Activated CD4-positive, alpha-beta T cell treated with anti-CD3 and anti-CD28 coated beads for 36 hours (primary cell): ENCODE measurements at regions not wholly inside any gene's neighbourhood (a gene's known extent, or its start where the extent isn't known, plus 50 kb on each side); places are given as distances from the start of the nearest gene placed in this dataset.

ENCODE experiments used
- ATAC-seq: fragments of 200-7000 bp; cut with Tn5 transposase; one replicate; pipeline ENCODE4 v1.10.0; 2021; ENCODE audit warnings: mild to moderate bottlenecking, moderate library complexity
- CTCF ChIA-PET: fragments of 350-600 bp; sonication (Branson Sonifier 250); formaldehyde crosslinking; loops from one replicate; lab custom pipeline; 2021; ENCODE audit warnings: antibody characterized with exemption; lab: Charles Lee
- POLR2A ChIA-PET: fragments of 350-600 bp; sonication (Branson Sonifier 250); formaldehyde crosslinking; loops from one replicate; lab custom pipeline; 2021; ENCODE audit warnings: antibody characterized with exemption, inconsistent platforms; lab: Charles Lee
- DNase-seq: peaks from one replicate; pipeline ENCODE4 v3.0.0-alpha.2; 2020
- H3K27ac Mint-ChIP-seq: one replicate; pipeline ENCODE4 v1.8.0; 2021; ENCODE audit warnings: mixed read lengths
- H3K27me3 Mint-ChIP-seq: one replicate; pipeline ENCODE4 v1.8.0; 2021; ENCODE audit warnings: mixed read lengths
- H3K36me3 Mint-ChIP-seq: one replicate; pipeline ENCODE4 v1.8.0; 2021; ENCODE audit warnings: low read depth, mixed read lengths
- H3K4me1 Mint-ChIP-seq: one replicate; pipeline ENCODE4 v1.8.0; 2021; ENCODE audit warnings: mixed read lengths
- H3K4me3 Mint-ChIP-seq: one replicate; pipeline ENCODE4 v1.8.0; 2021; ENCODE audit warnings: mild to moderate bottlenecking, moderate library complexity, mixed read lengths
- H3K9me3 Mint-ChIP-seq: one replicate; pipeline ENCODE4 v1.8.0; 2021; ENCODE audit warnings: low read depth, mixed read lengths
- intact Hi-C, 2 experiments: fragments of 100-400 bp; cut with DNase I in 1 of 2; cut with micrococcal nuclease in 1 of 2; formaldehyde crosslinking; loops; one replicate each; pipeline versions ENCODE4 v1.14.2 to v1.15.1; 2022 to 2024; cut with DNase I, micrococcal nuclease

- POLR2A ChIA-PET, result no interaction called here
- H3K4me1 Mint-ChIP-seq, result no peaks in the 10 kb centered on the region
- no peak for ATAC-seq
- H3K36me3 Mint-ChIP-seq, result no peaks in the 10 kb centered on the region
- CTCF ChIA-PET, result interaction anchor here (0.6 kb wide), 1 partner anchor 10 kb away, joined by 4 read pairs; no protein-coding TSS in a partner anchor
- H3K27ac Mint-ChIP-seq, result no peak overlapping the region
- no peak overlapping the region for H3K4me3 Mint-ChIP-seq
- DNase-seq, result no peak
- H3K9me3 Mint-ChIP-seq, result no peaks in the 10 kb centered on the region
- peaks cover 2% of the 10 kb centered on the region for H3K27me3 Mint-ChIP-seq
- intact Hi-C loops, result no loop called here
These were observed 80.1 kb upstream of the MLIP start for GRCh38 chr6:54031169-54031568.

- H3K4me3 Mint-ChIP-seq, result no peak overlapping the region
- H3K4me1 Mint-ChIP-seq, result no peaks in the 10 kb centered on the region
- H3K36me3 Mint-ChIP-seq, result no peaks in the 10 kb centered on the region
- DNase-seq (no peak), ATAC-seq (no peak)
- H3K9me3 Mint-ChIP-seq, result peaks cover 2% of the 10 kb centered on the region
- ChIA-PET CTCF (no interaction called here), POLR2A (no interaction called here)
- intact Hi-C loops, result no loop called here
- no peak overlapping the region for H3K27ac Mint-ChIP-seq
- H3K27me3 Mint-ChIP-seq, result peaks cover 10% of the 10 kb centered on the region
These were observed 73.9 kb upstream of the MLIP start for GRCh38 chr6:54037277-54037779.

- intact Hi-C loops, result no loop called here
- CTCF ChIA-PET, result interaction anchor here (1.4 kb wide), 1 partner anchor 9 kb away, joined by 4 read pairs; no protein-coding TSS in a partner anchor
- H3K27ac Mint-ChIP-seq, result no peak overlapping the region
- H3K36me3 Mint-ChIP-seq, result no peaks in the 10 kb centered on the region
- no peak overlapping the region for H3K4me3 Mint-ChIP-seq
- peaks cover 2% of the 10 kb centered on the region for H3K9me3 Mint-ChIP-seq
- DNase-seq, result no peak
- no peak for ATAC-seq
- no peaks in the 10 kb centered on the region for H3K4me1 Mint-ChIP-seq
- H3K27me3 Mint-ChIP-seq, result peaks cover 21% of the 10 kb centered on the region
- POLR2A ChIA-PET, result no interaction called here
These were observed 70.7 kb upstream of the MLIP start for GRCh38 chr6:54040545-54040944.

- Mint-ChIP-seq H3K27ac (no peak overlapping the region), H3K27me3 (peaks cover 22% of the 10 kb centered on the region), H3K4me3 (no peak overlapping the region), H3K4me1 (no peaks in the 10 kb centered on the region), H3K9me3 (peaks cover 2% of the 10 kb centered on the region), H3K36me3 (no peaks in the 10 kb centered on the region)
- no peak for ATAC-seq
- POLR2A ChIA-PET, result no interaction called here
- intact Hi-C loops, result no loop called here
- CTCF ChIA-PET, result interaction anchor here (1.4 kb wide), 1 partner anchor 10 kb away, joined by 4 read pairs; no protein-coding TSS in a partner anchor
- DNase-seq, result no peak
These were observed 70.0 kb upstream of the MLIP start for GRCh38 chr6:54041239-54041638.

- Mint-ChIP-seq H3K9me3 (peaks cover 2% of the 10 kb centered on the region), H3K36me3 (no peaks in the 10 kb centered on the region), H3K4me1 (no peaks in the 10 kb centered on the region), H3K27ac (no peak overlapping the region), H3K4me3 (no peak overlapping the region), H3K27me3 (peaks cover 18% of the 10 kb centered on the region)
- DNase-seq, result no peak
- ChIA-PET CTCF (interaction anchor here (1.2 kb wide), 1 partner anchor 8 kb away, joined by 3 read pairs; no protein-coding TSS in a partner anchor), POLR2A (no interaction called here)
- ATAC-seq, result no peak
- intact Hi-C loops, result no loop called here
These were observed 67.9 kb upstream of the MLIP start for GRCh38 chr6:54043360-54043759.

GRCh38 chr6:54044059-54044458, 67.2 kb upstream of the MLIP start:
- Mint-ChIP-seq H3K36me3 (no peaks in the 10 kb centered on the region), H3K4me3 (no peak overlapping the region), H3K27me3 (peaks cover 18% of the 10 kb centered on the region), H3K27ac (no peak overlapping the region), H3K4me1 (no peaks in the 10 kb centered on the region), H3K9me3 (peaks cover 2% of the 10 kb centered on the region)
- no peak for DNase-seq
- ChIA-PET POLR2A (no interaction called here), CTCF (interaction anchor here (0.8 kb wide), 1 partner anchor 9 kb away, joined by 3 read pairs; no protein-coding TSS in a partner anchor)
- no peak for ATAC-seq
- intact Hi-C loops, result no loop called here

- ChIA-PET POLR2A (no interaction called here), CTCF (no interaction called here)
- ATAC-seq (no peak), DNase-seq (no peak)
- intact Hi-C loops, result no loop called here
- Mint-ChIP-seq H3K4me1 (no peaks in the 10 kb centered on the region), H3K4me3 (no peak overlapping the region), H3K27me3 (peaks cover 7% of the 10 kb centered on the region), H3K27ac (no peak overlapping the region), H3K36me3 (no peaks in the 10 kb centered on the region), H3K9me3 (no peaks in the 10 kb centered on the region)
These were observed 62.5 kb upstream of the MLIP start for GRCh38 chr6:54048782-54049181.

GRCh38 chr6:54050750-54051149, 60.5 kb upstream of the MLIP start:
- CTCF ChIA-PET, result no interaction called here

GRCh38 chr6:54053881-54054391, 57.3 kb upstream of the MLIP start:
- ChIA-PET POLR2A (no interaction called here), CTCF (no interaction called here)
- Mint-ChIP-seq H3K36me3 (no peaks in the 10 kb centered on the region), H3K4me1 (no peaks in the 10 kb centered on the region), H3K27ac (no peak overlapping the region), H3K9me3 (no peaks in the 10 kb centered on the region), H3K27me3 (peaks cover 4% of the 10 kb centered on the region), H3K4me3 (no peak overlapping the region)
- DNase-seq (no peak), ATAC-seq (no peak)
- intact Hi-C loops, result no loop called here

More at GRCh38 chr6:54050750-54051149, 60.5 kb upstream of the MLIP start:
- POLR2A ChIA-PET, result no interaction called here
- Mint-ChIP-seq H3K27me3 (peaks cover 3% of the 10 kb centered on the region), H3K27ac (no peak overlapping the region), H3K36me3 (no peaks in the 10 kb centered on the region), H3K9me3 (no peaks in the 10 kb centered on the region), H3K4me3 (no peak overlapping the region), H3K4me1 (no peaks in the 10 kb centered on the region)
- DNase-seq (no peak), ATAC-seq (no peak)
- intact Hi-C loops, result no loop called here

- Mint-ChIP-seq H3K36me3 (no peaks in the 10 kb centered on the region), H3K4me1 (no peaks in the 10 kb centered on the region), H3K9me3 (no peaks in the 10 kb centered on the region), H3K27ac (no peak overlapping the region), H3K4me3 (no peak overlapping the region), H3K27me3 (peaks cover 4% of the 10 kb centered on the region)
- DNase-seq (no peak), ATAC-seq (no peak)
- ChIA-PET POLR2A (no interaction called here), CTCF (no interaction called here)
- intact Hi-C loops, result no loop called here
These were observed 55.1 kb upstream of the MLIP start for GRCh38 chr6:54056105-54056504.

- Mint-ChIP-seq H3K4me3 (no peak overlapping the region), H3K27ac (no peak overlapping the region), H3K9me3 (no peaks in the 10 kb centered on the region), H3K27me3 (peaks cover 2% of the 10 kb centered on the region), H3K4me1 (no peaks in the 10 kb centered on the region), H3K36me3 (no peaks in the 10 kb centered on the region)
- DNase-seq (no peak), ATAC-seq (no peak)
- intact Hi-C loops, result no loop called here
- ChIA-PET POLR2A (no interaction called here), CTCF (no interaction called here)
These were observed 54.2 kb upstream of the MLIP start for GRCh38 chr6:54057058-54057457.

GRCh38 chr6:54058236-54058635, 53.0 kb upstream of the MLIP start:
- Mint-ChIP-seq H3K4me3 (no peak overlapping the region), H3K9me3 (no peaks in the 10 kb centered on the region), H3K36me3 (no peaks in the 10 kb centered on the region), H3K4me1 (no peaks in the 10 kb centered on the region), H3K27ac (no peak overlapping the region), H3K27me3 (peaks cover 1% of the 10 kb centered on the region)
- DNase-seq (no peak), ATAC-seq (no peak)
- CTCF ChIA-PET, result interaction anchor here (0.7 to 1.1 kb wide), 2 partner anchors 15 to 660 kb away, joined by 3 read pairs; no protein-coding TSS in a partner anchor
- intact Hi-C loops, result no loop called here
- POLR2A ChIA-PET, result no interaction called here
